HTR-8/SVneo (cell line): ENCODE measurements at regions not wholly inside any gene's neighbourhood (a gene's known extent, or its start where the extent isn't known, plus 50 kb on each side); places are given as distances from the start of the nearest gene placed in this dataset.

ENCODE experiments used
- DNase-seq: peaks from one replicate; pipeline ENCODE4 v3.0.0; 2011; ENCODE audit warnings: low spot score, mixed read lengths; ENCODE audit not compliant: insufficient read length
- FAIRE-seq: peaks from 2 replicates; lab custom pipeline; 2011; peaks lifted over from hg19 to GRCh38; lab: Jason Lieb, UNC

- FAIRE-seq (no peak), DNase-seq (no peak)
These were observed 244.0 kb downstream of the BUB3 start for GRCh38 chr10:123398180-123398591.

GRCh38 chr10:123398756-123399155, 244.6 kb downstream of the BUB3 start:
- no peak for FAIRE-seq
- no peak for DNase-seq

- FAIRE-seq: no peak
These were observed 245.2 kb downstream of the BUB3 start for GRCh38 chr10:123399276-123399839.

GRCh38 chr10:123402021-123402420, 247.8 kb downstream of the BUB3 start:
- FAIRE-seq (no peak), DNase-seq (no peak)

More at GRCh38 chr10:123399276-123399839, 245.2 kb downstream of the BUB3 start:
- DNase-seq: no peak

GRCh38 chr10:123402656-123403055, 248.5 kb downstream of the BUB3 start:
- FAIRE-seq (no peak), DNase-seq (no peak)

GRCh38 chr10:123404357-123404756, 250.2 kb downstream of the BUB3 start:
- FAIRE-seq (no peak), DNase-seq (no peak)

- DNase-seq (no peak), FAIRE-seq (no peak)
These were observed 254.5 kb downstream of the BUB3 start for GRCh38 chr10:123408660-123409059.

GRCh38 chr10:123409426-123409825, 255.2 kb downstream of the BUB3 start:
- FAIRE-seq (no peak), DNase-seq (no peak)

- no peak for DNase-seq
- FAIRE-seq: no peak
These were observed 255.7 kb downstream of the BUB3 start for GRCh38 chr10:123409884-123410283.

GRCh38 chr10:123413353-123413752, 252.8 kb upstream of the GPR26 start:
- FAIRE-seq (no peak), DNase-seq (no peak)

- FAIRE-seq: no peak
- no peak for DNase-seq
These were observed 250.6 kb upstream of the GPR26 start for GRCh38 chr10:123415523-123415922.

- no peak for FAIRE-seq
- no peak for DNase-seq
These were observed 248.7 kb upstream of the GPR26 start for GRCh38 chr10:123417414-123417813.

GRCh38 chr10:123421461-123421860, 244.7 kb upstream of the GPR26 start:
- no peak for FAIRE-seq
- no peak for DNase-seq

- FAIRE-seq (no peak), DNase-seq (no peak)
These were observed 243.9 kb upstream of the GPR26 start for GRCh38 chr10:123422261-123422660.

GRCh38 chr10:123424537-123424936, 241.6 kb upstream of the GPR26 start:
- DNase-seq (no peak), FAIRE-seq (no peak)

- no peak for FAIRE-seq
- no peak for DNase-seq
These were observed 240.5 kb upstream of the GPR26 start for GRCh38 chr10:123425680-123426079.

GRCh38 chr10:123427165-123427786, 238.9 kb upstream of the GPR26 start:
- DNase-seq (no peak), FAIRE-seq (no peak)

- DNase-seq (no peak), FAIRE-seq (no peak)
These were observed 237.8 kb upstream of the GPR26 start for GRCh38 chr10:123428391-123428790.

- FAIRE-seq (no peak), DNase-seq (no peak)
These were observed 236.4 kb upstream of the GPR26 start for GRCh38 chr10:123429706-123430221.

- FAIRE-seq (no peak), DNase-seq (no peak)
These were observed 232.6 kb upstream of the GPR26 start for GRCh38 chr10:123433539-123433938.

- DNase-seq (no peak), FAIRE-seq (no peak)
These were observed 231.6 kb upstream of the GPR26 start for GRCh38 chr10:123434435-123435039.

GRCh38 chr10:123442901-123443300, 223.3 kb upstream of the GPR26 start:
- DNase-seq: no peak
- no peak for FAIRE-seq
